SHP77 (cell line): ENCODE measurements at regions not wholly inside any gene's neighbourhood (a gene's known extent, or its start where the extent isn't known, plus 50 kb on each side); places are given as distances from the start of the nearest gene placed in this dataset.

Experiments
- DNase-seq, 2 experiments: peaks; one replicate each; lab custom pipeline; 2025; lab: John Stamatoyannopoulos, UW

- DNase-seq = no peak
Observed at GRCh38 chr12:111038941-111039340, 118.6 kb upstream of the MYL2 start.

- no peak for DNase-seq
Observed at GRCh38 chr12:111038077-111038476, 117.7 kb upstream of the MYL2 start.

GRCh38 chr12:111037047-111037446, 116.7 kb upstream of the MYL2 start:
- no peak for DNase-seq

GRCh38 chr12:111035578-111036301, 115.4 kb upstream of the MYL2 start:
- no peak for DNase-seq

GRCh38 chr12:111034886-111035577, 114.7 kb upstream of the MYL2 start:
- no peak for DNase-seq

- no peak for DNase-seq
Observed at GRCh38 chr12:111034083-111034885, 113.9 kb upstream of the MYL2 start, which contains the start of gene CUX2. TSS of gene CUX2 (plus strand) at chr12:111034165.

GRCh38 chr12:111033281-111034082, 113.1 kb upstream of the MYL2 start:
- no peak for DNase-seq

- DNase-seq = no peak
Observed at GRCh38 chr12:111032591-111032919, 112.2 kb upstream of the MYL2 start.

- no peak for DNase-seq
Observed at GRCh38 chr12:111031916-111032590, 111.7 kb upstream of the MYL2 start.

GRCh38 chr12:111030800-111031199, 110.4 kb upstream of the MYL2 start:
- DNase-seq = no peak

- DNase-seq = no peak
Observed at GRCh38 chr12:111029732-111030131, 109.4 kb upstream of the MYL2 start.

GRCh38 chr12:111029305-111029704, 108.9 kb upstream of the MYL2 start:
- no peak for DNase-seq

- no peak for DNase-seq
Observed at GRCh38 chr12:111028830-111029229, 108.5 kb upstream of the MYL2 start.

- DNase-seq = no peak
Observed at GRCh38 chr12:111027431-111027830, 107.1 kb upstream of the MYL2 start.

- DNase-seq = no peak
Observed at GRCh38 chr12:111025792-111026430, 105.5 kb upstream of the MYL2 start.

GRCh38 chr12:111025301-111025700, 104.9 kb upstream of the MYL2 start:
- DNase-seq = no peak

GRCh38 chr12:111024205-111024801, 103.9 kb upstream of the MYL2 start:
- DNase-seq = peak; percentile 9 to 45

GRCh38 chr12:111022386-111022785, 102.0 kb upstream of the MYL2 start:
- DNase-seq = no peak

GRCh38 chr12:111014547-111014946, 94.2 kb upstream of the MYL2 start:
- DNase-seq = no peak

- no peak for DNase-seq
Observed at GRCh38 chr12:111012918-111013317, 92.5 kb upstream of the MYL2 start.
